GM21825 (cell line): ENCODE measurements at regions not wholly inside any gene's neighbourhood (a gene's known extent, or its start where the extent isn't known, plus 50 kb on each side); places are given as distances from the start of the nearest gene placed in this dataset.
"Not testable (repeated sequence)": the region's sequence is repeated elsewhere in the genome, so short reads cannot be mapped to it uniquely, and the experiment has no call there.

ENCODE experiments used
- ATAC-seq: cut with Tn5 transposase; IDR thresholded peaks from one replicate; pipeline ENCODE4 v1.9.1; 2021; ENCODE audit warnings: mild to moderate bottlenecking, moderate library complexity; ENCODE audit not compliant: unreplicated experiment

DNA sequence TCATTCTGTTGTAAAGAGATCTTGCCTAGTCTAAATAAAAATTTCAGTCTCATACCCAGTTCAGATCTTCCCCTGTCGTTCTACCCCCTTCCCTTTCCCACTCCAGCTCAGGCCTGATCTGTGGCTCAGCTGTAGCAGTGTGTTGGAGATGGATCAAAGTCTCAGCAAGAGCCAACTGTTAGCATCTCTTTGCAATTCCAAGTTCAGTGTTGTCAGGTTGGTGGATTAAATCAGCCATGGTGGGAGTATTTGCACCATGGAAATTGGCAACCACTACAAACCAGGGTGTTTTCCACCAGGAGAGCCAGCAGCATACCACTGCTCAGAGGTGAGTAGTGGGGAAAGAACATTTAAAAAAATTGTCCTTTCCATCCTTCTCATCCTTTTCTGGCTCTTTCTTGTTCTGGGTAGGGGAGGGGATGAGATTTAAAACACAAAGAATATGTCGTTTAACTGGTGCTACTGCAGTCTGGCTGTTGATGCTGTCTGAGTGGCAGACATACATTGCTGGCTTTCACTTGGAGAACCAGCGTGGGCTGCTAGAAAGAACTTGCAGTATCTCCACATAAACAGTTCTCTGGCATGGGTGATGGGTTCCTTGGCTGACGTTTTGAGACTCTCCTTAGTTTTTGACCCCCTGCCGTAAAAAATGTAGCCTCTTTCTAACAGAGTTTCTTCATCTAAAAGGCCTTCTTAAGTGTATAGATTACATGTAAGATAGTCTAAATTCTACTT, 514.1 kb downstream of the RAB38 start:
- no peak for ATAC-seq

DNA sequence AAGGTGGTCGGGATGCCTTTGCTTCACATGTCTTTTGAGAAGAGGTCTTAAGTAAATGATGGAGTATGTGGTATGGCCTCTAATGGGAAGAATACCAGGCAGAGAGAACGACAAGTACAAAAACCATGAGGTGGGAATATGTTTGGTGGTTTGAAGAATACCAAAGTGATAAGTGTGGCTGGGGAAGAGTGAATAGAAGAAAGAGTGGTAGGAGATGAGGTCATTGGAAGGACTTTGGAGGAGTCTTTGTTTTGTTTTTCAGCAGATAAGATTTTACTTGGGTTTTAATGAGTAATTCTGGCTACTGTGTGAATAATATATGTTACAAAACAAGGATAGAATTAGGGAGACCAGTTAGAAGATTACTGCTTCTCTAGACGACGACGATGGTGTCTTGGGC, 515.4 kb downstream of the RAB38 start:
- no peak for ATAC-seq

DNA sequence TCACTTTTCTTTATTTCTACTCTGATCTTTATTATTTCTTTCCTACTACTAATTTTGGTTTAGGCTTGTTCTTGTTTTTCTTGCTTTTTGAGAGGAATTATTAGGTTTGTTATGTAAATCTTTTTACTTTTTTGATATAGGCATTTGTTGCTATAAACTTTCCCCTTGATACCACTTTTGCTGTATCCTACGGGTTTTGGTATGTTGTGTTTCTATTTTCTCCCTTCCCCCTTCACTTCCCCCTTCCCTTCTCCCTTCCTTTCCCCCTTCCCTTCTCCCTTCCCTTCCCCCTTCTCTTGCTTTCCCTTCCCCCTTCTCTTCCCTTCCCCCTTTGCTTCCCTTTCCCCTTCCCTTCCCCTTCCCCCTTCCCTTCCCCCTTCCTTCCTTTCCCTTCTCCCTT, 529.6 kb downstream of the RAB38 start:
- no peak for ATAC-seq

DNA sequence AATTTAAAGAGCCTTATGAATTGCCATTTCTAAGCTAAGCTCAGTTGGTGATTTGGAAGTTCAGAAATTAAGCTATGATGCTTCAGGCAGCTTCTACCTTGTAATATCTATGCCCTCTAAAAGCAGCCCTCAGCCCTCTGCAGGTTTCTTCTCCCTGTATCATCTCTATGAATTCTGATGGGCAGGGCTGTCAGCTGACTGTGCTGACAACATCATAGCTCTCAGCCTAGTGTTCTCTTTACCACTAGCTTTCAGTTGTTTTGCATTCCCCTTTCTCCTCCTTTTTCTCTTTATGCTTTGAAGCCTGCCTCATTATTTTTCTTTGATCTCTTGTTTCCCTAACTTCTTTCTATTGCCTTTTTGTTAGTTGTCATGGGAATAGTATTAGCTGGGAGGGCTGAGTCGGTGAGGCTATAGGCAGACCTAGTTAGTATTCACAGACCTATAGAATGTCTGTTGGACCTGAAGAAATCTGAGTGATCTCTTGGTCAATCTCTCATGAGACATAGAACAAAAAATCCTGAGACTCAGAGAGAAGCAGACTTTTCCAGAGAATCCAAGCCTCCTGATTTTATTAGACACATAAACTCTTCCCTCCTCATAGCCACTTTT, 535.4 kb downstream of the RAB38 start:
- ATAC-seq: no peak

DNA sequence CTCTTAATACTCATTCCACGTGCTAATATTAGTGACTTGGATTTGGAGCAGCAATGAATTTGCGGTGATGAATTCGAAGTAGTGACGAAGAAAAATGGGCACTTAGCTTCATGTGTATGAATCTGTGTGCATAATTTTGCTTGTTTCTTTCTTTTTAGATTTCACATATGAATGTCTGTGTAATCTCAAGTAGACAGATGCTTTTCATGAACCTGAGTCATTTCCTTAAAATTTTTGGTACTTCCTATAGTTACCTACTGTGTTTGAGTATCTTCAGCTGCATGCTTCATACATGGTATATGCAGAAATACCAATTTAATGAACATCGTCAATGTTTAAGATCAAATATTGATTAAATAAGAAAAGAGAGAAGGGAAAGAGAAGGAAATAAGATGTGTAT, 540.2 kb downstream of the RAB38 start:
- no peak for ATAC-seq

DNA sequence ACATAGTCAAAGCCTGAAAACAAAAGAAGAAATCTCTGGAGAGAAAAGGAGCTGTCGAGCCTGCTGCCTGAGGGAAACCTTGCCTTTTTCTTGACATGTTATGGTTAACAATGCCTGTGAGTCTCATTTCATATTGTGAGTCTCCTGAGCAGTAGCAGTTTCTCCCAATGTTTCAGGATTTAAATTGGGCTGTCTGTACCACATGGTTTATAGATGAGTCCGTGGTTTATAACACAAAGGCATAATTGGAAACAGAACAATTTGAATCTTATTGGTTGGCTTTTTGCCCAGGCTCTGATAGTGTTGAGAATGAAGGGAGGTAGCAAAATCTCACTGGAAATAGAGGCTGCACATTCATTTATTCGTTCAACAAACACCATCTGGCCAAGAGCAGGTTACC, 540.9 kb downstream of the RAB38 start:
- ATAC-seq: no peak

DNA sequence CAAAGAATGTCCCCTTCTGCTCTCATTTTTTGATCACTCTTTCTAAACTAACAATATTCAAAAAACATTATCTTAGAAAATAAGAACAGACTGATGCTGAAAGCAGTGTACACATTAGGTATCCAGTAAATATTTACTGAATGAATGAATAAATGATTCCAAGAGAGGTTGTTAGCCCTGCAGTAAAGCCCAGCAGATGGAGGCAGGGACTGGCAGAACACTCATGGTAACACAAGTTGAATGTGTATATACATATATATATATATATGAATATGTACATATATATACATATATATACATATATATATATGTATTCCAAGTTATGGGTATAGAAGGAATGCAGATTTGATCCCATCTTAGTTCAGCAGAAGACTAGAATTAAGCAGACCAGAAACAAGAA, 546.3 kb downstream of the RAB38 start:
- no peak for ATAC-seq

DNA sequence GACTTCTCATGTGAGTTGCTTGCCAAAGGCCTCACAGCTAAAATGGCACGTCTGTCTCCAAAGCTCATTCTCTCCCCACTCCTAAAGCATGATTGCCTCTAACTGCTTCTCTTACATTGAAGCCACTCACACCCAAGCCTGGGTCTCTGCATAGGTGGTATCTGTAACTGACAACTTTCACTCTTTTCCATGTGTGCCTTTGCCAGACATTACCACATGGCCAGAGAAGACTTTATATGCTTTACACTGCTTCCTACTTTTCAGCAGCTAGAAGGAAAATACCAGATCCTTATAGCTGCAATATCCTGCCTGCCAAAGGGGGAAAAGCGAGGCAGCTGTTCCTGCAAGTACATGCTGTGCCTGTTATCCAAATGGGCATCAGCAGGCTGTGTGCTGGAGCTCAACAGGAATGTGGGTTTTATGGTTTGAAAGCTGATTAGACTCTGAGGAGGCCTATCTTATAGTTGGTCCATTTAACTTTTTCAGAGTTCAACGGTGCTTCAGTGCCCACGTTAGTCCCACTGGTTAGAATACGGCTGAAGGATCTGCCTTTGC, 547.1 kb downstream of the RAB38 start:
- no peak for ATAC-seq

DNA sequence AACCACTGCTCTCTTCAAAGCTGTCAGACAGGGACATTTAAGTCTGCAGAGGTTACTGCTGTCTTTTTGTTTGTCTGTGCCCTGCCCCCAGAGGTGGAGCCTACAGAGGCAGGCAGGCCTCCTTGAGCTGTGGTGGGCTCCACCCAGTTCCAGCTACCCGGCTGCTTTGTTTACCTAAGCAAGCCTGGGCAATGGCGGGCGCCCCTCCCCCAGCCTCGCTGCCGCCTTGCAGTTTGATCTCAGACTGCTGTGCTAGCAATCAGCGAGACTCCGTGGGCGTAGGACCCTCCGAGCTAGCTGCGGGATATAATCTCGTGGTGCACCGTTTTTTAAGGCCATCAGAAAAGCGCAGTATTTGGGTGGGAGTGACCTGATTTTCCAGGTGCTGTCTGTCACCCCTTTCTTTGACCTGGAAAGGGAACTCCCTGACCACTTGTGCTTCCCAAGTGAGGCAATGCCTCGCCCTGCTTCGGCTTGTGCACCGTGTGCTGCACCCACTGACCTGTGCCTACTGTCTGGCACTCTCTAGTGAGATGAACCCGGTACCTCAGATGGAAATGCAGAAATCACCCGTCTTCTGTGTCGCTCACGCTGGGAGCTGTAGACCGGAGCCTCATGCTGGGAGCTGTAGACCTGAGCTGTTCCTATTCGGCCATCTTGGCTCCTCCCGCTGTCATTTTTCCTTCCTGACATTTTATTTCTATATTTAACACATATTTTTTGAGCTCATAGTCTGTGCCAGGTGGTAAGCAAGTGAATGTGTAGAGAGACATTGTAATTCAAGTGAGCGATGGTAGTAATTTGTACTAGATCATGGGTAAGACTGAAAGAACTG, 551.5 kb downstream of the RAB38 start:
- ATAC-seq: not testable (repeated sequence)

DNA sequence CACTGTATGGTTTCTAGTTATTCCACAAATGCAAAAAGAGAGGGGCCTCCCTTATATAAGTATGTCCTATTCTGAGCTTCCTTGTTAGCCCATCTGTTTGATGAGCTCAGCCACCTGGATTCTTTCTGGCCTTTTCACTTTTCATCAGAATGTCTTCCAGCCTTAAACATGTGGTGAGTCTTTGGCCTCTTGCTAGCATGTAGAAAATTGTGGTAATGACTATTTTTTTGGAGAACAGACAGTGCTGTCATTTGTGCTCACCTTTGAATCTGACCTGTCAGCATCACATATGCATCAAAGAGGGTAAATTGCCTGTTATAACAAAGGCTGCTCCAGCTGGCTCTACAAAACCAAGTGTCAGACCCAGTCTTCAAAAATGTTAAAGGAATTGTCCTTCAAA, 558.7 kb downstream of the RAB38 start:
- no peak for ATAC-seq

DNA sequence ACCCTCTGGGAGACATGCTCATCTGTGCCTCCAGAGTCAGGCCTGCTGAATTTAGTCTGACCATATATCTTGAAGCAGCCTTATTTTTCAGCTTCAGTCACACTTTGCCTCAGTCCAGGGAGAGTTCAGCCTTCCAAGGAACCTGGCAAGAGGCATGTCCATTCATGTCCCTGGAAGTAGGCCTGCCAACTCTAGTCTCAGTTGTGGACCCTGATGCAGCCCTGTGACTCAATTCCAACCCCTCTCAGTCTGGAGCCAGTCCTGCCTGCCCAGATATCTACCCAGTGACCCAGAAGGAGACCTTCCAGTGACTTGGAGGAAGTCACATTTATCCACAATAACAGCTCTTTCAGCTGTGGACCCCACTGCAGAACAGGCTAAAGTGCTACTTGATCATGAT, 566.6 kb downstream of the TMEM135 start:
- no peak for ATAC-seq

DNA sequence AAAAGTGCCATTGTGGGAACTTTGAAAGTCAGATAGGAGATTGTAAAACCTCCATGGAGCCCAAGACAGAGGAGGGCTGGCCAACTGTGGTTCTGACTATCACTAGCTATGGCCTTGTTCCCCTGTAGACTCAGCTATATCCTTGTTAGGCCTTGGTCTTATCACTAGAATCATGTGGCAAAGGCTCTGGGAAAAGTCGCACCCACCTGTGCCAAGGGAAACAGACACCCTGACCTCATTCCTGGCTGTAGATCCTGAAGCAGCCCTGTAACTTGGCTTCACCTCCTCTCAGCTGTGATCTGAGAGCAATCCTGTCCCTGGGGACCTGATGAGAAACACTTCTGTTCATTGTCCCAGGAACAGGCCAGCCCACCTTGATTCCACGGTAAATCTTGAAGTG, 566.2 kb downstream of the TMEM135 start:
- no peak for ATAC-seq

DNA sequence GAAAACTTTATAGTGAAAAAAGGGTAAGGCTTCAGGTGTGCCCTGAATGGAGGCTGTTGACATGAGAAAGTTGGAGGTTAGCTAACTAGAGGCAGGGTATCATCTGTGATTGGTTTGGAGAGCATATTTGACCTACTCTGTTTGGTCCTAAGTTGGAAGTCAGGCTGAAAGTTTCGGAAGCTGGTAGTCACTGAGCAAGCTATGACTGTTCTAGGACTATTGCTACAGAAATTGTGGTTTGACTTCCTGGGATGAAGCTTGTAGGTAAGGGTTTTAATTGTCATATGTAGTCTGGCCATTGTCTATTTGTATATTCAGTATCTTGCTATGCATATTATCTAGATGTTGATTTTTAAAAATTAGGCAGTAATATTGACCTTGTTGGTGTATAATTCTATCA, 565.0 kb downstream of the TMEM135 start:
- no peak for ATAC-seq

DNA sequence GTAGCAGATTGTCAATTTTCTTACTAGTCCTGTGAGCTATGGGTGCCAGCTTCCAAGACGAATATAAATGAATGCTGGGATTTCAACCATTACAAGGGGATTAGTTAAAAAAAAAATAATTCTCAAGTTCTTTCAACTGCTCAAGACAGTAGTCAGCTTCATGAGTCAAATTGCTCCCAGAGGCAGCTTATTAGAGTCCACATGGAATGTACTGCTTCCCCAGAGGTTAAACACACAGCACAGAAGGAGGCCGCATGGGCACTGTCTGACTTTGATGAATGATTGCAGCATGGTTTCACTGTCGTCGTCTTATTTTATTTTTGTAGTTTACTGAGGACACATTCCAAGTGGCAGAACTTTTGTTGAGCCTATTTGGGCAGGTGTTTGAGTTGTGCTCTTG, 563.2 kb downstream of the TMEM135 start:
- no peak for ATAC-seq

DNA sequence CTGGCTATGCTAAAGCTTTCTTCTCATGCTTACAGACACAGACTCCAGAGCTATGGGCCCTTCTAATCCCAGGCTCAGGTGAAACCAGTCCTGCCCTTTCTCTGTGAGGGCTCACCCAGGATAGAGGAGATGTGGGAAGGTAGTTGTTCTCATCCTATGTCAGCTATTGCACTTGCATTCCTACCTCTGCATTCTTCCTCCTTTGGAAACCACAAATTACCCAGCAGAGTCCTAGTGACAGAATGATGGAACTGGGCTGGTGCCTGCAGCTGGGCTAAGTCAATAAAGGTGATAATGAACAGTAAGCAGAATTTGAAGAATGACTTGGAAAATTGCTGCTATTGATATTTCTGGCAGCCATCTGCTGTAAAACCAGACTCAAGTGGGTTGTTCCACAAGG, 560.0 kb downstream of the TMEM135 start:
- ATAC-seq: no peak

DNA sequence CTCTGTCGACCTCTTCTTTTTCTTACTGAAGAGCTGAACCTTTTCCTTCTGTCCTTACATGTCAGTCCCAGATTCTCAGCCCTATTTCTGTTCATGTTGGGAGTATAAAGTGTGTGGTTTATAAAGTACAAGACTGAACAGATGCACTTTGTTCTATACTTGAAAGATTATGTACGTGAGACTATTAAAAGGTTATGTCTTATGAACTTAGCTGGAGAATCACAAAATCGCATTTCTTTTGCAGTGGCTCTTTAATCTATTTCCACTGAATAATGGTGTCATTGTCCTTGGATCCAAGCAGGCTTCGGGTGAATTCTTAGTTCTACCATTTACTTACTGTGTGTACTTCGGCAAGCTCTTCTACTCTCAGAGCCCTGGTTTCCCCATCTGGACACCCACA, 558.4 kb downstream of the TMEM135 start:
- ATAC-seq: no peak

DNA sequence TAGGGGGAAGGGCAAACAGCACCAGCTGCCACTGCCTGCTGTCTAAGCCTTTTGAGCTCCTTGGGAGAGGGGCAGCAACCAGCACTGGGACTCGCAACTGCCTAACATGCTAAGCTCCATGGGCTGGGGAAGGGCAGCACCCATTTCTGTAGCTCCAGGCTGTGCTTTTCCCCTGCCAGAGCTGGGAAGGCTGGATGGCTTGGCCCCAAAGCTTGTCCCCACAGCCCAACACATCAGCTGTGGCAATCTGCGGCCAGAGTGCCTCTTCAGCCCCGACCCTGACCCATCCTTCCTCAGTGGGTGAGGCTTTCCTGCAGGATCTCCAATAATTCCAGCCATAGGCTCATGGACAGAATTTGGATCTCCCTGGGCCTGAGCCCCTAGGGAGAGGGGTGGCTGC, 551.3 kb downstream of the TMEM135 start:
- ATAC-seq: no peak

DNA sequence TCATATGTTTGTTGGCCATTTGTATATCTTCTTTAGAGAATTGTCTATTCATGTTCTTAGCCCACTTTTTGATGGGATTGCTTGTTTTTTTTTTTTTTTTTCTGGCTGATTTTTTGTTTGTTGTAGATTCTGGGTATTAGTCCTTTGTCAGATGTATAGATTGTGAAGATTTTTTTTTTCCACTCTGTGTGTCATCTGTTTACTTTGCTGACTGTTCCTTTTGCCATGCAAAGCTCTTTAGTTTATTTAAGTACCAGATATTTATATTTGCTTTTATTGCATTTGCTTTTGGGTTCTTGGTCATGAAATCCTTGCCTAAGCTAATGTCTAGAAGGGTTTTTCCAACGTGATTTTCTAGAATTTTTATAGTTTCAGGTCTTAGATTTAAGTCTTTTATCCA, 547.9 kb downstream of the TMEM135 start:
- ATAC-seq: not testable (repeated sequence)

DNA sequence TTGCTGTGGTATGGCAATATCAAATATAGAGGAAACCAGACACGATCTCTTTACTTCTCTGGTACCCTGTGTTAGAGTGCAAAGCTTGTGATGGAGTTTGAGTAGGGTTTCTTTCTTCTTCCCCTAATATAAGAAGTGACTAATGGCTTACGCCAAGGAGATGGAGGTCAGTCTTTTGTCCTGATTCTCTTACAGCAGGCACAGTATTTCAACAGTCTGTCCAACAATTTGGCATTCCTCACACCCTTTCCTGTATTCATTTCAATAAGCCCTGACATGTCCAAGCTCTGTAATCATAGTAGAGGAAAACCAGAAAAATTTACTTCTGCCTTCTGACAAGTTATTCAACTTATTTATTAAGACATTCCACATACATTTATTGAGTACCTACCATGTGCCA, 546.2 kb downstream of the TMEM135 start:
- no peak for ATAC-seq

DNA sequence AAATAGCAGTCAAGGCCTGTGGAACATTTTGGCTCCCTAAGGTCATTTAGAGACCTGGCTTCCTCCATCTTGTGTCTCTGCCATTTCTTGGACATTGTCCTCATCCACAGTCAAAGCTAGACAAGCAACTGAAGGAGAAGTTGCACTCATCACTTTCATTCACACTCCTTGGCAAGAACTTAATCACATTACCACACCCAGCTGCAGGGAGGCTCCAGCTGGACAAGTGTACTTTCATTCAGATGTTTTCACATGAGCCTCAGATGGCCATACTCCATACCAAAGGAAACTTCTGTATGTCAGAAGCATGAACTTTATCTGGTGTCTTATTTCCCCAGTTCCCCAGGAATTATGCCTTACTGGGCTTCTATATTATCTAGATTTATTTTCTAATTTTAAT, 537.4 kb downstream of the TMEM135 start:
- no peak for ATAC-seq

DNA sequence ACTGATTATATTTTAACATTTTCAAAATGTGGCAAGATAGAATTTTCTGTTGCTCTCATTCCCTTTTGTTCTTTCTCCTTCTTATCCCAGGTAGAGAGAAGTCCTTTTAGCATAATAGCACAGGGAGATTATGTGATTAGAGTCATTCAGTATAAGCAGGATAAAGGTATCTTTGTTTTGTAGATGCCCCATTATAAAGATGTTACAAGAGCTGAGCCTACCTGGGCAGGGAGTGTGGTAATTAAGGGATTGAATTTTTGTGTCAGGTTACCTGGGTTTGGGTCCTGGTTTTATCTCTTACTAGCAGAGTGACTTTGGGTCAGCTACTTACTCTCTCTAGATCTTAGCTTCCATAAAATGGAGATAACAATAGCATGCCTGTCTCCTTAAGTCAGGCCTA, 536.5 kb downstream of the TMEM135 start:
- no peak for ATAC-seq

DNA sequence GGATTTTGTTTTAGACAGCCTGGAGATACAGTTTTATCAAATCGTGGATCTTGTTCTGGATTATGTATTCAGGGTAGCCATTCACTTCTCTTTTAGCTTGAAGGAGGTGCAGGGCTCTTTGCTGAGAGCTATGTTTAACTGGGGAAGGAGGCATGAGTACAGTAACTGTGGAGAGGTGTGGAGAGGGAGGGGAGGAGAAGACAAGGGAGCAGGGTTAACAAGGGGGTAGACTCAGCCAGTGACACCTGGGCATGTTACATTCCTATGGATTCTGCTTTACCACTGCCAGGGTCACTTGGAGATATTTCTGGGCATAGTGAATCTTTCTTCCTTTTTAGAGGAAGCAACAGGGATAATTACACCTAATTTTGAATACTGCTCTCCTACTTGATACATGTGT, 536.0 kb downstream of the TMEM135 start:
- ATAC-seq: no peak
